OCI-LY7 (cell line): ENCODE measurements at regions not wholly inside any gene's neighbourhood (a gene's known extent, or its start where the extent isn't known, plus 50 kb on each side); places are given as distances from the start of the nearest gene placed in this dataset.

Experiments used
- BruUV-seq: library from RNA; stranded (reverse); fragments of 400-500 nt; replicated peaks from 2 replicates; lab custom pipeline; 2021; lab: Mats Ljungman, UMichigan
- CTCF ChIA-PET: fragments of 300-600 bp; sonication (Branson Sonifier 250); formaldehyde crosslinking; loops from one replicate; lab custom pipeline; 2022; ENCODE audit warnings: antibody characterized with exemption; ENCODE audit not compliant: unreplicated experiment; lab: Charles Lee
- POLR2A ChIA-PET: fragments of 300-600 bp; sonication (Branson Sonifier 250); formaldehyde crosslinking; loops from one replicate; lab custom pipeline; 2022; ENCODE audit warnings: antibody characterized with exemption; lab: Charles Lee
- DNase-seq: peaks from one replicate; pipeline ENCODE4 v3.0.0-alpha.2; 2015; ENCODE audit warnings: low spot score
- H2AFZ ChIP-seq: fragments of 200-600 bp; sonication (generic), shearing (Covaris generic); 2 replicates; pipeline ENCODE4 v1.6.1; 2014; ENCODE audit warnings: mild to moderate bottlenecking, antibody characterized with exemption, low read length, moderate library complexity
- H3K27ac ChIP-seq: fragments of 200-600 bp; sonication (generic); 2 replicates; pipeline ENCODE4 v1.5.1; 2014; ENCODE audit warnings: mixed run types, low read depth, mild to moderate bottlenecking, moderate library complexity, low read length, inconsistent platforms; ENCODE audit not compliant: poor library complexity, severe bottlenecking
- H3K36me3 ChIP-seq: fragments of 200-600 bp; sonication (generic); 2 replicates; pipeline ENCODE4 v1.6.1; 2014; ENCODE audit warnings: mild to moderate bottlenecking, antibody characterized with exemption, low read length, moderate library complexity, mixed read lengths; ENCODE audit not compliant: insufficient read depth
- H3K4me1 ChIP-seq: fragments of 200-600 bp; sonication (generic); 2 replicates; pipeline ENCODE4 v1.5.1; 2014; ENCODE audit warnings: mild to moderate bottlenecking, low read length; ENCODE audit not compliant: insufficient read depth, poor library complexity, severe bottlenecking
- H3K4me2 ChIP-seq: fragments of 200-600 bp; sonication (generic); 2 replicates; pipeline ENCODE4 v1.6.1; 2014; ENCODE audit warnings: mild to moderate bottlenecking, low read length
- H3K4me3 ChIP-seq: fragments of 200-600 bp; sonication (generic); 2 replicates; pipeline ENCODE4 v1.5.1; 2014; ENCODE audit warnings: mild to moderate bottlenecking, low read depth, low read length; ENCODE audit not compliant: poor library complexity, severe bottlenecking
- H3K79me2 ChIP-seq: fragments of 200-600 bp; sonication (generic); 2 replicates; pipeline ENCODE4 v1.6.1; 2016; ENCODE audit warnings: low read depth, mild to moderate bottlenecking, low read length, moderate library complexity, mixed read lengths; ENCODE audit not compliant: insufficient read depth
- H3K9me2 ChIP-seq: fragments of 200-600 bp; sonication (generic); 2 replicates; pipeline ENCODE4 v1.6.1; 2016; ENCODE audit warnings: mild to moderate bottlenecking, low read length, mixed read lengths; ENCODE audit not compliant: insufficient read depth
- H3K9me3 ChIP-seq: fragments of 200-600 bp; sonication (generic); 2 replicates; pipeline ENCODE4 v1.6.1; 2014; ENCODE audit warnings: mild to moderate bottlenecking, mixed run types, low read length, mixed read lengths
- H4K20me1 ChIP-seq: fragments of 200-600 bp; sonication (generic); 2 replicates; pipeline ENCODE4 v1.6.1; 2014; ENCODE audit warnings: mild to moderate bottlenecking, antibody characterized with exemption, low read length, moderate library complexity, mixed read lengths; ENCODE audit not compliant: insufficient read depth
- EZH2phosphoT487 ChIP-seq: fragments of 200-600 bp; sonication (generic); IDR thresholded peaks from 2 replicates; pipeline ENCODE4 v1.6.1; 2018; ENCODE audit warnings: low read depth, borderline replicate concordance, mild to moderate bottlenecking, mixed run types, antibody characterized with exemption, low read length, moderate library complexity, mixed read lengths
- intact Hi-C: fragments of 100-400 bp; cut with micrococcal nuclease; formaldehyde crosslinking; loops from one replicate; pipeline ENCODE4 v1.10.0; 2022; ENCODE audit not compliant: unreplicated experiment
- TF ChIP-seq, protein P1 (sequence below): fragments of 200-600 bp; sonication (generic); conservative IDR thresholded peaks from 2 replicates; pipeline ENCODE4 v1.5.1; 2014; ENCODE audit warnings: mild to moderate bottlenecking, antibody characterized with exemption, low read length, moderate library complexity, mixed read lengths

DNA sequence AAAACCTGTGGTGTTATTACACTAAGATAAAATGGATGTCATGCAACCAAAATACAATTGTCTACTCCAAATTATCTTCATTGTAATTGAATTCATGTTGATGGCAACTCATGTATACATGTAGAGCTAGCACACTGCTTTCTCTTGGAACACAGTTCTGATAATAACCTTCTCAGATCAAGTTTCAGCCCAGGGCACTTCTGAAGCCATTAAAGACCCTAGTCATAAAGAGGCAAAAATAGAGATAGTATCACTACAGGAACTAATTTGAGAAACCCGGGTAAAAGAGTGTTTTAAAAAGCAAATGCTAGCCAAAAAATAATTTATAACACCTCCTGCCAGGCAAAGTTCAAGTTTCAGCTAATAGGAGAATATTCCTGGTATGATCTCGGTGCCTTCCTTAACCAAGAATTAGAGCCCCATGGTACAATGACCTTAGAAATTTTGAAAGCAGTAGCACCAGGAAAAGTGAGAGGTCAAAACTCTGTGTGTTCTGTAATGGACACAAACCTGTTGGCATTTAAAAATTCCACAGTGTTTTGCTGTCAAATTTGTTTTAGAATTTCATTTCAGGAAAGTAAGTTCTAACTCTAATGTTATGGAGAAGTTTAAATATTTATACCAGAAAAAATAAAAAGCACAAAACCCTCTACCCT, 105.0 kb upstream of the FRMD6 start:
- no TSS peak for BruUV-seq
- intact Hi-C loops = no loop called here
- no peak for DNase-seq
- no peaks in the 10 kb centered on the region for H3K9me3 ChIP-seq
- H3K79me2 ChIP-seq = no peaks in the 10 kb centered on the region
- H3K27ac ChIP-seq = no peak overlapping the region
- H3K4me3 ChIP-seq = no peak overlapping the region
- no peak overlapping the region for H2AFZ ChIP-seq
- TF ChIP-seq EZH2phosphoT487 = no peak
- ChIA-PET POLR2A (no interaction called here), CTCF (no interaction called here)
- no peaks in the 10 kb centered on the region for H4K20me1 ChIP-seq
- H3K9me2 ChIP-seq = no peaks in the 10 kb centered on the region
- no peaks in the 10 kb centered on the region for H3K36me3 ChIP-seq
- H3K4me1 ChIP-seq = no peaks in the 10 kb centered on the region
- H3K4me2 ChIP-seq = no peak overlapping the region

DNA sequence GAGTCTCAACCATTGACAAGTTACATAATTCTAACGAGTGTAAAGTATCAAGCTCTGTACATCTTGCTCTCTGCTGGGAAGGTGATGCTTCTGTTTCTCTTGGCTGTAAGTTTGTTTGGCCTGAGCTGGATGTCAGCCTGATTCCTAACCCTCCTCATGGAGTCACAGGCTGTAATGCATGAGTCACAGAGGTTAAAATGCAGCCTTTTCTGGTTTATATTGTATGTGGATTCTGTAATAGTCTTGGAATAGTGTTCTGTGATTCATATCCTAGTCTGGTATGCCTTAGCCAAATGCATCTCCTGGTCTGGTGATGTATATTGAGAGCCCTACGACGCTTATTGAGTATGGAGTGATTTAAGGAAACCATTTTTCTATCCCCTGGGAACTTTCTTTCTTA, 104.5 kb upstream of the FRMD6 start:
- BruUV-seq = no TSS peak
- no peak for DNase-seq
- CTCF ChIA-PET = no interaction called here
- no peak overlapping the region for H2AFZ ChIP-seq
- H3K79me2 ChIP-seq = no peaks in the 10 kb centered on the region
- H3K4me2 ChIP-seq = no peak overlapping the region
- no peak overlapping the region for H3K4me3 ChIP-seq
- no peaks in the 10 kb centered on the region for H3K4me1 ChIP-seq
- H3K9me2 ChIP-seq = no peaks in the 10 kb centered on the region
- TF ChIP-seq EZH2phosphoT487 = no peak
- TF ChIP-seq, protein P1, sequence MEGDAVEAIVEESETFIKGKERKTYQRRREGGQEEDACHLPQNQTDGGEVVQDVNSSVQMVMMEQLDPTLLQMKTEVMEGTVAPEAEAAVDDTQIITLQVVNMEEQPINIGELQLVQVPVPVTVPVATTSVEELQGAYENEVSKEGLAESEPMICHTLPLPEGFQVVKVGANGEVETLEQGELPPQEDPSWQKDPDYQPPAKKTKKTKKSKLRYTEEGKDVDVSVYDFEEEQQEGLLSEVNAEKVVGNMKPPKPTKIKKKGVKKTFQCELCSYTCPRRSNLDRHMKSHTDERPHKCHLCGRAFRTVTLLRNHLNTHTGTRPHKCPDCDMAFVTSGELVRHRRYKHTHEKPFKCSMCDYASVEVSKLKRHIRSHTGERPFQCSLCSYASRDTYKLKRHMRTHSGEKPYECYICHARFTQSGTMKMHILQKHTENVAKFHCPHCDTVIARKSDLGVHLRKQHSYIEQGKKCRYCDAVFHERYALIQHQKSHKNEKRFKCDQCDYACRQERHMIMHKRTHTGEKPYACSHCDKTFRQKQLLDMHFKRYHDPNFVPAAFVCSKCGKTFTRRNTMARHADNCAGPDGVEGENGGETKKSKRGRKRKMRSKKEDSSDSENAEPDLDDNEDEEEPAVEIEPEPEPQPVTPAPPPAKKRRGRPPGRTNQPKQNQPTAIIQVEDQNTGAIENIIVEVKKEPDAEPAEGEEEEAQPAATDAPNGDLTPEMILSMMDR = no peak
- H3K27ac ChIP-seq = no peak overlapping the region
- POLR2A ChIA-PET = no interaction called here
- H3K36me3 ChIP-seq = no peaks in the 10 kb centered on the region
- H3K9me3 ChIP-seq = no peaks in the 10 kb centered on the region
- no peaks in the 10 kb centered on the region for H4K20me1 ChIP-seq
- intact Hi-C loops = no loop called here

DNA sequence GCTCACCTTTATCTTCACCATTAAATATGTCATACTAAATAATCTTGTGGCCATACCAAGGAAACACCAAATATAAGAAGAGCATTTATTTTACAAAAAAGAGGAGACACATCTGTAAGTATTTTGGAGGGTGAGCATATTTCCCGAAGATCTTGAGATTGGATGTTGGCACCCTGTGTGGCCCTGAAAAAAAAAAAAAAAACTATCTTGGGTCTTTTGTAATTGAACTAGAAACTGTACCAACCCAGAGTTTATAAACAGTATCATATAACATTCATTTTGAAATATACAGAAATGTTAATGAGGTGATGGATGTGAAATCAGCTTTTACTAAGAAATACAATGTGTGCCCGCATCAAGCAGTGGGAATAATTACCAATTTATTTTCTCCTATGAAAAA, 104.0 kb upstream of the FRMD6 start:
- no peak for TF ChIP-seq EZH2phosphoT487
- TF ChIP-seq, protein P1 = no peak
- H3K9me3 ChIP-seq = no peaks in the 10 kb centered on the region
- CTCF ChIA-PET = no interaction called here
- H3K4me1 ChIP-seq = no peaks in the 10 kb centered on the region
- BruUV-seq = no TSS peak
- no peak overlapping the region for H3K4me2 ChIP-seq
- POLR2A ChIA-PET = interaction anchor here (0.7 kb wide), 1 partner anchor 40 kb away, joined by 3 read pairs; no protein-coding TSS in a partner anchor
- intact Hi-C loops = no loop called here
- H3K4me3 ChIP-seq = no peak overlapping the region
- DNase-seq = no peak
- H3K79me2 ChIP-seq = no peaks in the 10 kb centered on the region
- H3K27ac ChIP-seq = no peak overlapping the region
- H4K20me1 ChIP-seq = no peaks in the 10 kb centered on the region
- no peaks in the 10 kb centered on the region for H3K9me2 ChIP-seq
- H3K36me3 ChIP-seq = no peaks in the 10 kb centered on the region
- H2AFZ ChIP-seq = no peak overlapping the region
